GM23338 (cell line): ENCODE measurements at regions not wholly inside any gene's neighbourhood (a gene's known extent, or its start where the extent isn't known, plus 50 kb on each side); places are given as distances from the start of the nearest gene placed in this dataset.

Experiments used
- ATAC-seq: fragments of 200-7000 bp; cut with Tn5 transposase; 3 replicates; pipeline ENCODE4 v1.9.1; 2020
- DNase-seq: peaks from one replicate; pipeline ENCODE4 v3.0.0-alpha.2; 2015; ENCODE audit warnings: low spot score
- H2AFZ ChIP-seq: fragments of 200-600 bp; sonication (generic); 2 replicates; pipeline ENCODE4 v1.8.0; 2016; ENCODE audit warnings: antibody characterized with exemption, mild to moderate bottlenecking, moderate library complexity
- H3F3A ChIP-seq: fragments of 200-600 bp; sonication (generic); replicated peaks from 2 replicates; pipeline ENCODE4 v1.8.0; 2017; ENCODE audit warnings: antibody characterized with exemption, mixed run types, low read depth
- H3K27ac ChIP-seq: fragments of 200-600 bp; sonication (generic); 2 replicates; pipeline ENCODE4 v1.6.1; 2016; ENCODE audit warnings: low read depth
- H3K27me3 ChIP-seq: fragments of 200-600 bp; sonication (generic); 2 replicates; pipeline ENCODE4 v1.8.0; 2016; ENCODE audit warnings: mild to moderate bottlenecking, mixed run types, moderate library complexity; ENCODE audit not compliant: insufficient read depth
- H3K36me3 ChIP-seq: fragments of 200-600 bp; sonication (generic); 2 replicates; pipeline ENCODE4 v1.8.0; 2016; ENCODE audit warnings: mild to moderate bottlenecking; ENCODE audit not compliant: insufficient read depth
- H3K4me1 ChIP-seq: fragments of 200-600 bp; sonication (generic); 2 replicates; pipeline ENCODE4 v1.8.0; 2016; ENCODE audit warnings: mild to moderate bottlenecking, moderate library complexity; ENCODE audit not compliant: insufficient read depth
- H3K4me2 ChIP-seq: fragments of 200-600 bp; sonication (generic); 2 replicates; pipeline ENCODE4 v1.7.1; 2017; ENCODE audit warnings: mixed run types
- H3K4me3 ChIP-seq: fragments of 200-600 bp; sonication (generic); 2 replicates; pipeline ENCODE4 v1.6.1; 2016; ENCODE audit warnings: mixed run types
- H3K79me2 ChIP-seq: fragments of 200-600 bp; sonication (generic); replicated peaks from 2 replicates; pipeline ENCODE4 v1.8.0; 2017; ENCODE audit warnings: mild to moderate bottlenecking; ENCODE audit not compliant: insufficient read depth
- H3K9me2 ChIP-seq: fragments of 200-600 bp; sonication (generic); 2 replicates; pipeline ENCODE4 v1.8.0; 2017; ENCODE audit not compliant: insufficient read depth
- H4K20me1 ChIP-seq: fragments of 200-600 bp; sonication (generic); replicated peaks from 2 replicates; pipeline ENCODE4 v1.8.0; 2017; ENCODE audit warnings: mild to moderate bottlenecking; ENCODE audit not compliant: insufficient read depth
- H3K27ac Mint-ChIP-seq: 2 replicates; pipeline ENCODE4 v1.8.0; 2020; ENCODE audit warnings: inconsistent platforms, mild to moderate bottlenecking, moderate library complexity, mixed read lengths
- H3K27me3 Mint-ChIP-seq: 3 replicates; pipeline ENCODE4 v1.8.0; 2022; ENCODE audit warnings: low read depth, mild to moderate bottlenecking, moderate library complexity, mixed read lengths, inconsistent platforms; ENCODE audit not compliant: insufficient read depth, poor library complexity
- H3K36me3 Mint-ChIP-seq: 3 replicates; pipeline ENCODE4 v1.8.0; 2021; ENCODE audit warnings: low read depth, mild to moderate bottlenecking, inconsistent platforms, moderate library complexity, mixed read lengths
- H3K4me1 Mint-ChIP-seq: 3 replicates; pipeline ENCODE4 v1.8.0; 2020; ENCODE audit warnings: mild to moderate bottlenecking, inconsistent platforms, mixed read lengths
- H3K4me3 Mint-ChIP-seq: 3 replicates; pipeline ENCODE4 v1.8.0; 2021; ENCODE audit warnings: moderate library complexity, mild to moderate bottlenecking, inconsistent platforms, mixed read lengths
- H3K9me3 Mint-ChIP-seq: 3 replicates; pipeline ENCODE4 v1.8.0; 2020; ENCODE audit warnings: moderate library complexity, mild to moderate bottlenecking, inconsistent platforms, mixed read lengths
- CREB1 ChIP-seq: fragments of 250-450 bp; sonication (Bioruptor Pico); IDR thresholded peaks from 2 replicates; pipeline ENCODE4 v1.5.0; 2020; ENCODE audit warnings: low read depth, mild to moderate bottlenecking, moderate library complexity
- CTCF ChIP-seq, 2 experiments: fragments of 200-600 bp in 1 of 2; sonication (generic) in 1 of 2; conservative IDR thresholded peaks; 2 replicates each; pipeline versions ENCODE4 v1.5.1 to v1.6.1; 2016 to 2017; ENCODE audit warnings: antibody characterized with exemption in 2 of 2, low read depth in 2 of 2, mild to moderate bottlenecking in 2 of 2, moderate library complexity in 1 of 2
- EZH2 ChIP-seq: fragments of 200-600 bp; sonication (generic); IDR thresholded peaks from one replicate; pipeline ENCODE4 v1.8.0; 2017; ENCODE audit warnings: antibody characterized with exemption, mild to moderate bottlenecking, low read depth; ENCODE audit not compliant: unreplicated experiment
- EZH2phosphoT487 ChIP-seq: fragments of 200-600 bp; sonication (generic); IDR thresholded peaks from one replicate; pipeline ENCODE4 v1.8.1; 2018; ENCODE audit warnings: antibody characterized with exemption; ENCODE audit not compliant: unreplicated experiment
- JUNB ChIP-seq: IDR thresholded peaks from one replicate; pipeline ENCODE4 v1.6.1; 2016; ENCODE audit warnings: antibody characterized with exemption; ENCODE audit not compliant: unreplicated experiment
- NANOG ChIP-seq: IDR thresholded peaks from 2 replicates; pipeline ENCODE4 v1.6.1; 2016; ENCODE audit warnings: antibody characterized with exemption, borderline replicate concordance
- POLR2AphosphoS5 ChIP-seq: IDR thresholded peaks from 2 replicates; pipeline ENCODE4 v1.6.1; 2016; ENCODE audit warnings: antibody characterized with exemption, low read depth
- REST ChIP-seq: IDR thresholded peaks from one replicate; pipeline ENCODE4 v1.6.1; 2018; ENCODE audit warnings: antibody characterized with exemption; ENCODE audit not compliant: unreplicated experiment
- STAT1 ChIP-seq: IDR thresholded peaks from one replicate; pipeline ENCODE4 v1.6.1; 2016; ENCODE audit warnings: antibody characterized with exemption; ENCODE audit not compliant: unreplicated experiment
- ZNF114 ChIP-seq: fragments of 250-450 bp; sonication (Bioruptor Pico); IDR thresholded peaks from 2 replicates; pipeline ENCODE4 v1.5.0; 2020; ENCODE audit warnings: mild to moderate bottlenecking, moderate library complexity
- ZNF331 ChIP-seq: fragments of 250-450 bp; sonication (Bioruptor Pico); IDR thresholded peaks from 2 replicates; pipeline ENCODE4 v1.5.0; 2020; ENCODE audit warnings: low read depth, mild to moderate bottlenecking, moderate library complexity
- ZNF462 ChIP-seq: fragments of 250-450 bp; sonication (Bioruptor Pico); IDR thresholded peaks from 2 replicates; pipeline ENCODE4 v1.5.0; 2020; ENCODE audit warnings: mild to moderate bottlenecking, moderate library complexity
- TF ChIP-seq, protein P1 (sequence below): IDR thresholded peaks from 2 replicates; pipeline ENCODE4 v1.6.1; 2016; ENCODE audit warnings: antibody characterized with exemption

- Histone ChIP-seq H3K27me3 (no peaks in the 10 kb centered on the region), H3K79me2 (no peaks in the 10 kb centered on the region), H3K36me3 (no peaks in the 10 kb centered on the region), H3K4me3 (no peak overlapping the region), H3K4me1 (no peaks in the 10 kb centered on the region), H3K9me2 (peaks cover 3% of the 10 kb centered on the region; the same call in 1 of the 2 replicates), H4K20me1 (no peaks in the 10 kb centered on the region), H3F3A (no peaks in the 10 kb centered on the region), H3K27ac (no peak overlapping the region), H3K4me2 (no peak overlapping the region), H2AFZ (no peak overlapping the region)
- Mint-ChIP-seq H3K4me3 (no peak overlapping the region), H3K9me3 (peaks cover 2% of the 10 kb centered on the region; the same call in 2 of the 3 replicates), H3K27me3 (no peaks in the 10 kb centered on the region), H3K27ac (no peak overlapping the region), H3K4me1 (no peaks in the 10 kb centered on the region), H3K36me3 (peaks cover 1% of the 10 kb centered on the region; the same call in 2 of the 3 replicates)
- ATAC-seq (no peak), DNase-seq (no peak)
- TF ChIP-seq CREB1 (CRISPR knock-in tag) (no peak), REST (no peak), EZH2phosphoT487 (no peak), NANOG (no peak), ZNF331 (CRISPR knock-in tag) (no peak), ZNF462 (no peak), ZNF114 (CRISPR knock-in tag) (no peak), JUNB (no peak), STAT1 (no peak), CTCF (conservative IDR thresholded peaks at IDR 0.05; ENCODE audit: low read depth in 2 of 2) (no peak), POLR2AphosphoS5 (no peak), EZH2 (no peak)
- TF ChIP-seq, protein P1, sequence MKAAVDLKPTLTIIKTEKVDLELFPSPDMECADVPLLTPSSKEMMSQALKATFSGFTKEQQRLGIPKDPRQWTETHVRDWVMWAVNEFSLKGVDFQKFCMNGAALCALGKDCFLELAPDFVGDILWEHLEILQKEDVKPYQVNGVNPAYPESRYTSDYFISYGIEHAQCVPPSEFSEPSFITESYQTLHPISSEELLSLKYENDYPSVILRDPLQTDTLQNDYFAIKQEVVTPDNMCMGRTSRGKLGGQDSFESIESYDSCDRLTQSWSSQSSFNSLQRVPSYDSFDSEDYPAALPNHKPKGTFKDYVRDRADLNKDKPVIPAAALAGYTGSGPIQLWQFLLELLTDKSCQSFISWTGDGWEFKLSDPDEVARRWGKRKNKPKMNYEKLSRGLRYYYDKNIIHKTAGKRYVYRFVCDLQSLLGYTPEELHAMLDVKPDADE: no peak
Observed at GRCh38 chr4:72860766-72861165, 208.8 kb downstream of the COX18 start.
